ENCODE measurements at regions not wholly inside any gene's neighbourhood (a gene's known extent, or its start where the extent isn't known, plus 50 kb on each side); places are given as distances from the start of the nearest gene placed in this dataset.

DNA sequence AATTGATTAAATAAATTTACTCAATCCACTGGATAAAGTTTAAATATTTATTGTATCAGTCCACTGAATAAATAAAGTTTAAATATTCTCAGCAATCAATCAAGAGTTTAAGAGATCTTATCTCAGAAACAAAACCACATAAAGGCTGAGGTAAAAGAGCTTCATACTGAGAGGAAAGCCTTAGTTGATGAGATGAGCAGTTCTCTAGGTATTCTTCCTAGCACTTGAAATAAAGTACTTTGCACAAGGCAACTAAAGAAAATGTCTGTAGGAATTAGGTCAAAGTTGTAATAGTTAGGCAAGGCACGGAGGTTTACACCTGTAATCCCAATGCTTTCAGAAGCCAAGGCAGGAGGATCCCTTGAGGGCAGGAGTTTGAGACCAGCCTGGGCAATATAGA, 63.5 kb downstream of the UCHL1 start (continued):
- TF ChIP-seq, protein P1, sequence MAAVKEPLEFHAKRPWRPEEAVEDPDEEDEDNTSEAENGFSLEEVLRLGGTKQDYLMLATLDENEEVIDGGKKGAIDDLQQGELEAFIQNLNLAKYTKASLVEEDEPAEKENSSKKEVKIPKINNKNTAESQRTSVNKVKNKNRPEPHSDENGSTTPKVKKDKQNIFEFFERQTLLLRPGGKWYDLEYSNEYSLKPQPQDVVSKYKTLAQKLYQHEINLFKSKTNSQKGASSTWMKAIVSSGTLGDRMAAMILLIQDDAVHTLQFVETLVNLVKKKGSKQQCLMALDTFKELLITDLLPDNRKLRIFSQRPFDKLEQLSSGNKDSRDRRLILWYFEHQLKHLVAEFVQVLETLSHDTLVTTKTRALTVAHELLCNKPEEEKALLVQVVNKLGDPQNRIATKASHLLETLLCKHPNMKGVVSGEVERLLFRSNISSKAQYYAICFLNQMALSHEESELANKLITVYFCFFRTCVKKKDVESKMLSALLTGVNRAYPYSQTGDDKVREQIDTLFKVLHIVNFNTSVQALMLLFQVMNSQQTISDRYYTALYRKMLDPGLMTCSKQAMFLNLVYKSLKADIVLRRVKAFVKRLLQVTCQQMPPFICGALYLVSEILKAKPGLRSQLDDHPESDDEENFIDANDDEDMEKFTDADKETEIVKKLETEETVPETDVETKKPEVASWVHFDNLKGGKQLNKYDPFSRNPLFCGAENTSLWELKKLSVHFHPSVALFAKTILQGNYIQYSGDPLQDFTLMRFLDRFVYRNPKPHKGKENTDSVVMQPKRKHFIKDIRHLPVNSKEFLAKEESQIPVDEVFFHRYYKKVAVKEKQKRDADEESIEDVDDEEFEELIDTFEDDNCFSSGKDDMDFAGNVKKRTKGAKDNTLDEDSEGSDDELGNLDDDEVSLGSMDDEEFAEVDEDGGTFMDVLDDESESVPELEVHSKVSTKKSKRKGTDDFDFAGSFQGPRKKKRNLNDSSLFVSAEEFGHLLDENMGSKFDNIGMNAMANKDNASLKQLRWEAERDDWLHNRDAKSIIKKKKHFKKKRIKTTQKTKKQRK (IDR thresholded peaks at IDR 0.05; ENCODE audit: low read depth, low read length), result no peak
- TF ChIP-seq CBX5 (IDR thresholded peaks at IDR 0.05; ENCODE audit: low read depth) (no peak), ASH2L (IDR thresholded peaks at IDR 0.05; ENCODE audit: borderline replicate concordance, low read depth) (no peak), CEBPB (IDR thresholded peaks at IDR 0.05; ENCODE audit: borderline replicate concordance in 1 of 2, low read depth in 2 of 2, low read length in 2 of 2) (no peak), CHD1 (IDR thresholded peaks at IDR 0.05; ENCODE audit: low read depth, low read length) (no peak), LARP7 (IDR thresholded peaks at IDR 0.05) (no peak), SMC3 (IDR thresholded peaks at IDR 0.05; ENCODE audit: borderline replicate concordance, low read length) (no peak), ETV6 (conservative IDR thresholded peaks at IDR 0.05 in 1 of 2, IDR thresholded peaks at IDR 0.05 in 1 of 2; ENCODE audit: borderline replicate concordance in 1 of 2, low read depth in 1 of 2) (no peak), KLF5 (IDR thresholded peaks at IDR 0.05; ENCODE audit: partially characterized antibody) (no peak), TBL1XR1 (IDR thresholded peaks at IDR 0.05; ENCODE audit: low read depth, low read length) (no peak), KAT2A (conservative IDR thresholded peaks at IDR 0.05; ENCODE audit: control insufficient read depth, low read depth, low read length) (no peak)
- TF ChIP-seq, protein P2, sequence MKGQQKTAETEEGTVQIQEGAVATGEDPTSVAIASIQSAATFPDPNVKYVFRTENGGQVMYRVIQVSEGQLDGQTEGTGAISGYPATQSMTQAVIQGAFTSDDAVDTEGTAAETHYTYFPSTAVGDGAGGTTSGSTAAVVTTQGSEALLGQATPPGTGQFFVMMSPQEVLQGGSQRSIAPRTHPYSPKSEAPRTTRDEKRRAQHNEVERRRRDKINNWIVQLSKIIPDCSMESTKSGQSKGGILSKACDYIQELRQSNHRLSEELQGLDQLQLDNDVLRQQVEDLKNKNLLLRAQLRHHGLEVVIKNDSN (IDR thresholded peaks at IDR 0.05; ENCODE audit: borderline replicate concordance, extremely low read length, insufficient read depth, low read depth, low read length), result no peak
